GM12864 (cell line): ENCODE measurements at regions not wholly inside any gene's neighbourhood (a gene's known extent, or its start where the extent isn't known, plus 50 kb on each side); places are given as distances from the start of the nearest gene placed in this dataset.

Experiments
- DNase-seq: peaks from one replicate; pipeline ENCODE4 v3.0.0-alpha.2; 2011; ENCODE audit warnings: low read depth
- H3K4me3 ChIP-seq: 2 replicates; pipeline ENCODE4 v1.5.1; 2011; ENCODE audit warnings: mild to moderate bottlenecking, low read depth, low read length, control low read depth
- TF ChIP-seq, protein P1 (sequence below): IDR thresholded peaks from 2 replicates; pipeline ENCODE4 v1.5.1; 2011; ENCODE audit warnings: low read depth, mild to moderate bottlenecking, moderate library complexity, low read length, control low read depth, inconsistent platforms; ENCODE audit errors: missing control alignments

DNA sequence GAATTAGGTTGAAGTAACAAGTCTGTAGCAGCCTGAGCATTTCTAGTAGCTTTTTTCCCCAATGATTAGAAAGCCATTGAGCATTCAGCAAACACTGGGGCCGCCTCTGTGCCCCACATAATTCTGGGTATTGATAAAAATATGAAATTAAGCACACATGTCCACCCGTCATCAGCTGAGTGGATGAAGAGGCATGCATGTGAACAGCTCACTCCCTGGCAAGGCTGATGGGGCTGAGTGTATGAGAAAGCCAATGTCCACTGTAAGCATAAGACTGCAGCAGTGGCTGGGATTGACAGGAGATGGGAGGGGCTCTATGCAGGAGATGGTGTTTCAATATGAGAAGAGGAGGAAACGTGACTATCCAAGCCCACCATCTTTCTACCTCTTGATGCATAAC is 124.4 kb upstream of the KLHL29 start:
- TF ChIP-seq, protein P1, sequence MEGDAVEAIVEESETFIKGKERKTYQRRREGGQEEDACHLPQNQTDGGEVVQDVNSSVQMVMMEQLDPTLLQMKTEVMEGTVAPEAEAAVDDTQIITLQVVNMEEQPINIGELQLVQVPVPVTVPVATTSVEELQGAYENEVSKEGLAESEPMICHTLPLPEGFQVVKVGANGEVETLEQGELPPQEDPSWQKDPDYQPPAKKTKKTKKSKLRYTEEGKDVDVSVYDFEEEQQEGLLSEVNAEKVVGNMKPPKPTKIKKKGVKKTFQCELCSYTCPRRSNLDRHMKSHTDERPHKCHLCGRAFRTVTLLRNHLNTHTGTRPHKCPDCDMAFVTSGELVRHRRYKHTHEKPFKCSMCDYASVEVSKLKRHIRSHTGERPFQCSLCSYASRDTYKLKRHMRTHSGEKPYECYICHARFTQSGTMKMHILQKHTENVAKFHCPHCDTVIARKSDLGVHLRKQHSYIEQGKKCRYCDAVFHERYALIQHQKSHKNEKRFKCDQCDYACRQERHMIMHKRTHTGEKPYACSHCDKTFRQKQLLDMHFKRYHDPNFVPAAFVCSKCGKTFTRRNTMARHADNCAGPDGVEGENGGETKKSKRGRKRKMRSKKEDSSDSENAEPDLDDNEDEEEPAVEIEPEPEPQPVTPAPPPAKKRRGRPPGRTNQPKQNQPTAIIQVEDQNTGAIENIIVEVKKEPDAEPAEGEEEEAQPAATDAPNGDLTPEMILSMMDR: no peak
- no peak for DNase-seq
- no peak overlapping the region for H3K4me3 ChIP-seq

DNA sequence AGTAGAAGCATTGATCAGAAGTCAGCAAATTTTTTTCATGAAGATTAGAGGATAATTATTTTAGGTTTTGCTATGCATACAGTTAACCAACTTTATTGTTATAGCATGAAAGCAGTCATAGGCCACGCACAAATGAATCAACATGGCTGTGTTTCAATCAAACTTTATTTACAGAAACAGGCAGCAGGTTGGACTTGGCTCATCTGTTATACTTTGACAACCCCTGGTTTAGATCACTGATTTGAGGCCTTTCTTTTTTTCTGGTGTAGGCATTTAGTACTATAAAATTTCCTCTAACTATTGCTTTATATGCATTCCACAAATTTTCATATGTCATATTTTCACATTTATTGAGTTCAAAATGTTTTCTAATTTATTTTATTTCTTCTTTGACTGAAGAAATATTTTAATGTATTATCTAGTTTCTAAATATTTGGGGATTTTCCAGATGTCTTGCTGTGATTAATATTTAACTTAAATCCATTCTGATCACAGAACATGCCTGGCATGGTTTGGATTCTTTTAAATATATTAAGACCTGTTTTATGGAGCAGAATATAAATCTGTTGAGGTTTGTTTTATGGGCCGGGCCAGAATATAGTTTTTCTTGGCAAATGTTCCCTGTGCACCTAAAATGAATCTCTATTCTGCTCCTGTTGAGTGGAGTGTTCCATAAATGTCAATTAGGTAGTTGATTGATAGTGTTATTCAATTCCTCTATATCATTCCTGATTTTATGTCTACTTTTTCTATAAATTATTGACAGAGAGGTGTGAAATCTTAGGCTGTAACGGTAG is 116.3 kb upstream of the KLHL29 start:
- no peak overlapping the region for H3K4me3 ChIP-seq
- TF ChIP-seq, protein P1: no peak
- DNase-seq: no peak

DNA sequence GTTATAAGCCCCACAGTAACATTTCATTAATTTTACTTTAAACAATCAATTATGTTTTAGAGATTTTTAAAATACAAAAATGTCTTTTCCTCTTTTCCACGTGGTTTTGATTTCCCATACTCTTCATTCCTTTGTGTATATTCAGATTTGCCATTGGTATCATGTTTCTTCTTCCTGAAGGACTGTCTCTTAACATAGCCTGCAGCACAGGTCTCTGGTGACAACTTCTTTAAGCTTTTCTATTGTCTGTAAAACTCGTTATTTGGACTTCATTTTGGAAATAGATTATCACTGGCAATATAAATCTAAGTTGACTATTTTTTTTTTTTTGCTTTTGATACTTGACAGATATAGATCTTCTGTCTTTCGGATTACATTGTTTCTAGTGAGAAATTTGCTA is 115.2 kb upstream of the KLHL29 start:
- H3K4me3 ChIP-seq: no peak overlapping the region
- TF ChIP-seq, protein P1: no peak
- DNase-seq: no peak

DNA sequence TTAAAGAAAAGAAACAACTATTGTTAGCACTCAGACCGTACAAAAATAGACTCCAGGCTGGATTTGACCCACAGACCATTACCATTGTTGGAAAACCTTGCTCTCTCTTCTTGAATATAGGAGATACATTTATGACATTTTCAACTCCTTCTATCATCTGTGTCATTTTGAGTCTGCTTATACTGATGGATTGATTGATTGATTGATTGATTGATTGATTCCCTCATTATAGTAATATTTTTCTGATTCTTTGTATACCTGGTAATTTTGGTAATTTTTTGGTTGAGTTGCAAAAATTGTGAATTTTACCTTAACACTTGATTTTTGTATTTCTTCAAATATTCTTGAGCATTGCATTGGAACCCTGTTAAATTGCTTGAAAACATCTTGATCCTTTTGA is 114.2 kb upstream of the KLHL29 start:
- H3K4me3 ChIP-seq: no peak overlapping the region
- no peak for DNase-seq
- TF ChIP-seq, protein P1: no peak

DNA sequence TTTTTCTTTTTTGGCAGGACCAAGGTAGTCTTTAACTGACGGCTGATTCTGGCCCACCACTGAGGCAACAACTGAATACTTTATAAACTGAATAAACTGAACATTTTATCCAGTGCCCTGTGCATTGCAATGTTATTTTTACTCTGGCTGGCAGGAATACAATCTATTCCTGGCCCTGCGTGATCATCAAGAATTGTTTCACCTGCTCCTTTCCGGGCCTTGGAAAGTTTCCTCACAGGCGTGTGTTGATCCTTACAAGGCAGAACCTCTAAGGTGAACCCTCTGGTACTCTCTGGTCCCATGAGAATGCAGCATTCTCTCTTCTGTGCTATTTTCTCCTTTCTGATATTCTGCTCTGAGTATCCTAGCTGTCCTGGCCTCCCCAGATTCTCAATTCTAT is 113.7 kb upstream of the KLHL29 start:
- no peak for DNase-seq
- TF ChIP-seq, protein P1: no peak
- H3K4me3 ChIP-seq: no peak overlapping the region

DNA sequence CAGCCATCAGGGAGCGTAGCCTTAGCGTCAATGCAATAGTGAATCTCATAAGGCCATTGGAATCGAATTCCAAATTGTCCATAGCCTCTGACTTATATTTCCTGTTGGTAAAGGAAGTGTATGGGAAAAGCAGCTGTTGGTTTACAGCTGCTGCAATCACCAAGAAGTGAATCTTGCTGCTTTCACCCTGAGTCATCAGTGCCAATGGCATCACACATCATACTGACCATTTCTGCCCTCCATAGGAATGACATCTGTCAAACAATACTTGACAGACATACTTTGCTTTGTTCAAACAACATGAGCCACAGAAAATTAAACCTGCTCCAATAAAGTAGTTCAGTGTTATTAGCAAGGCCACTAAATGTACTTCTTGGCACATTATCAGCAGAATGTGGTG is 111.2 kb upstream of the KLHL29 start:
- TF ChIP-seq, protein P1: no peak
- DNase-seq: no peak
- H3K4me3 ChIP-seq: no peak overlapping the region

DNA sequence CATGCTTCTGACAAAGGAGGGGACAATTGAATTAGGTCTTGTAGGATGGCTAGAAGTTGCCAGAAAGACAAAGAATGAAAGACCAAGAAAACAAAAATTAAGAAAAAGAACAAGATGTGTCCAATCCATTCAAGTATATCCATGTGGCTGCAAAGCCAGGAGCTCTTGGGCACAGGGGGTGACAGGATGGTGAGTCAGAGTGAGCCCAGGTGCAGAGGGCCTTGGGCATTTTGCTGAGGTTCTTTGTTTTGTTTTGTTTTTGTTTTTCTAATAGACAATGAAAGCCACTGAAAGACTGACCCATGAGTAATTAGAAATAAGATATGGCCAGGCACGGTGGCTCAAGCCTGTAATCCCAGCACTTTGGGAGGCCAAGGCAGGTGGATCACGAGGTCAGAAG is 104.6 kb upstream of the KLHL29 start:
- no peak for DNase-seq
- TF ChIP-seq, protein P1: no peak

More for the DNA sequence above, 104.6 kb upstream of the KLHL29 start:
- H3K4me3 ChIP-seq: no peak overlapping the region
